ENCODE measurements at regions not wholly inside any gene's neighbourhood (a gene's known extent, or its start where the extent isn't known, plus 50 kb on each side); places are given as distances from the start of the nearest gene placed in this dataset.

DNA sequence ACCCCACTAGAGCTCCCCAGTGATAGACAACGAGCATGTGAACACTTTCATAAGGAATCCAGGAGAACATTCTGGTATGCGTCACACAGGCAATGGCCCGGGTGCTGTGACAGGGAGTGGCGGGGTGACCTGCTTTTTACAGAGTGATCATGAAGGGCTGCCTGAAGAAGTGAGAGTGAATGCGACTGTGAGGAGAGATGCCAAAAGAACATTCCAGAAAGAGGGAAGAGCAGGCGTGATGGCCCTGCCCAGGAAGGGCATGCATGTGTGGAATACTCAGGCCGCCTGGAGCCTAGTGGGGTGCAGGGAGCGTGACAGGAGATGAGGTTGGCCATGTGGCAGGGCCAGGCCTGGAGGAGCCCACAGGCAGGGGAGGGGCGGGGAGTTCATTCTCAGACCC lies 53.8 kb downstream of the FZD10 start:
- no peak overlapping the region for H3K27ac Mint-ChIP-seq
- H3K9me3 Mint-ChIP-seq: peaks cover 10% of the 10 kb centered on the region
- H3K36me3 Mint-ChIP-seq: no peaks in the 10 kb centered on the region
- peaks cover 2% of the 10 kb centered on the region for H3K4me1 Mint-ChIP-seq
- peaks cover 50% of the 10 kb centered on the region for H3K27me3 Mint-ChIP-seq
- H3K4me3 Mint-ChIP-seq: no peak overlapping the region
- no peak for DNase-seq

DNA sequence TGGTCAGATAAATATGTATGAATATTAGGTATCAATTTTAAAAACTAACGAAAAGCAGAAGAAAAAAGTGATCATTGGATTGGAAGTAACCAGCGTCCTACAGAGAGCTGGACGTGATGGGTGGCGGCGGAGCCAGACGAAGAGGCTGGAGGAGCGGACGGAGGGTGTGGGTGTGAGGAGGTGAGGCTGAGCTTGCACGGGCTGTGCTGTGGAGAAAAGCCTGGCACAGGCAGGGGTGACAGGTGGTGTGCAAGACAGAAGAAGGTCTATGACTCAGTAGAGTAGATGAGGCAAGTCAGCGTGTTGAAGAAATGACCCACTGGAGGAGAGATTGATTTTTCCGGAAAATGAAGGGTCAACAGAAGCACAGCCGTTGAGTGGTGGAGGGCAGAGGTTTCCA lies 56.4 kb downstream of the FZD10 start:
- H3K27me3 Mint-ChIP-seq: peaks cover 57% of the 10 kb centered on the region
- H3K4me1 Mint-ChIP-seq: no peaks in the 10 kb centered on the region
- no peaks in the 10 kb centered on the region for H3K36me3 Mint-ChIP-seq
- no peak for DNase-seq
- H3K4me3 Mint-ChIP-seq: no peak overlapping the region
- H3K9me3 Mint-ChIP-seq: peaks cover 10% of the 10 kb centered on the region
- no peak overlapping the region for H3K27ac Mint-ChIP-seq

DNA sequence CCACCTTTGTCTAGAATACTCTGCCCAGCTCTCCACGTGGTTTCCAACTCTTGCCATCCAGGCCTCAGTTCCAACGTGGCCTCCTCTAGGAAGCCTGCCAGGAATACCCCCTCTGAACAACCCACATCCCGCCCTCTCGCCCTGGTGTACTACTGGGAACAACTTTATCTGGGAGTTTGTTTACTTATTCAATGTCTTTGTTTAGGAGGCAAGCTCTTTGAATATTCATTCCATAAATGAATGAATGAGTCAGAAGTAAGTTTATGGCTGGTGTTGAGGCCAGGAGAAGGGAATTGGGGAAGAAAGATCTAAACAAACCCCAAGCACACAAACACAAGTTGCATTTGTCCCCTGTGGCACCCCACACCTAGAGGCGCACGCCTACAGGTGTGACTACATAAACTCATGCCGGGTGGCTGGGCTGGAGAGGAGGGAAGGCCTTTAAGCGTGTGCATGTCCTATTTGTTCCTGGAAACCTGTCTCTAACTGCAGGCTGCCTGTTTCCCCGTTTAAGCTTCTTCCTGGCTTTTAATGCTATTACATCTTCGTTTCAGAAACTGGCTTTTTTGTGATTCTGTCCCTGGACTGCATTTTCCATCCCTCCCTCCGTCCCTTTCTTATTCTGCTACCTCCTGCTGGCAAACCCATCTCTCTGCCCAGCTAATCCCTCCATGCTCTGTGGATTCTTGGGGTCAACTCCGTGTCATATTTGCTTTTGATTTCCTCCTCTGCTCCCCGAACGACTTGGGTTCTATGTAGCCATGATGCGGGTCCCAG lies 57.9 kb downstream of the FZD10 start:
- Mint-ChIP-seq H3K4me1 (no peaks in the 10 kb centered on the region), H3K9me3 (peaks cover 10% of the 10 kb centered on the region)

DNA sequence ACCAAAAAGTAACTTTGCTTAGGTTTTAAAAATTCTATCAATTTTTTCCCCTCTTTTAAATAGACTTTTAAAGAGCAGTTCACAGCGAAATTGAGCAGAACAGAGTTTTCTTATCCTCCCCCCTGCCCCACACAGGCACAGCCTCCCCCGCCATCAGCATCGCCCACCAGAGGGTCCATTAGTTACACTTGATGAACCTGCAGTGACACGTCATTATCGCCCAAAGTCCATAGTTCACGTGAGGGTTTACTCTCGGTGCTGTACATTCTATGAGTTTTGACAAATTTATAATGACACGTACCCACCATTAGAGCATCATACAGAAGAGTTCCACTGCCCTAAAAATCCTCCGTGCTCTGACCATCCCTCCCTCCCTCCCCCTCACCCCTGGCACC lies 58.4 kb downstream of the FZD10 start:
- no peaks in the 10 kb centered on the region for H3K4me1 Mint-ChIP-seq
- H3K9me3 Mint-ChIP-seq: peaks cover 8% of the 10 kb centered on the region
- H3K36me3 Mint-ChIP-seq: no peaks in the 10 kb centered on the region
- no peak overlapping the region for H3K4me3 Mint-ChIP-seq
- DNase-seq: no peak
- peaks cover 50% of the 10 kb centered on the region for H3K27me3 Mint-ChIP-seq
- no peak overlapping the region for H3K27ac Mint-ChIP-seq

More for the DNA sequence above, 57.9 kb downstream of the FZD10 start:
- DNase-seq: no peak
- Mint-ChIP-seq H3K27me3 (peaks cover 52% of the 10 kb centered on the region), H3K4me3 (no peak overlapping the region), H3K36me3 (no peaks in the 10 kb centered on the region), H3K27ac (no peak overlapping the region)

DNA sequence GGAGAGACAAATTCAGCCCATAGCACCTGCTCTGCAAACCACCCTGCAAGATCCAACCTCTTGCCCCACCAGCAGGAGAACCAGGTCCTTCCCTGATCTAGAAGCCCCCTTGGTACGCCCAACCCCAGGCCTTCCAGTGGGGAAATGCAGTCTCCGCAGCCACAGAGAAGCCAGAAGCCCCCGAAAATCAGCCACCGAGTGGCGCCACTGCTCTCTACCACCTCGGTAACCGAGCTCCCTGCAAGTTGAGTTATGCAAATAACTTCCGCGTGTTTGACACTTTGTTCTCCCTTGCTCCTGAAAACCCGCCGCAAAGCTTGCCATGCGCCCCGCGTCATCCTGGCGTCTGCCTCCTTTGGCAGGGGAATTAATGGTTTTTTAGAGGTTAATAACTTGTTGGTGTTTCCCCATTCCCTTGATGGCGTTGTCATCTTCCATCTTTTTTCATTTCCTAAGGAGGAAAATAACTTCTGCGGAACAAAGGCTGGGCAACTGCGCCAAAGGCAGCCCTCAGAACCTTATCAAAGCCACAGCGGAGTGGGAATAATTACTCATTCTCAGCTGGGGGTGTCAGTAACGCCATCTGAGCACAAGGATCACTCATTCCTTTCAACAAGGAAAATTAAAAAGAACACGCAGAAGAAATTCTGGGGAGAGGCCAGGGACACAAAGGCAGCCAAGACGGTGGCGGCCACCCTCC lies 60.4 kb downstream of the FZD10 start:
- DNase-seq: no peak
- Mint-ChIP-seq H3K4me1 (no peaks in the 10 kb centered on the region), H3K4me3 (no peak overlapping the region), H3K27me3 (peaks cover 38% of the 10 kb centered on the region), H3K27ac (no peak overlapping the region), H3K9me3 (peaks cover 4% of the 10 kb centered on the region), H3K36me3 (no peaks in the 10 kb centered on the region)

DNA sequence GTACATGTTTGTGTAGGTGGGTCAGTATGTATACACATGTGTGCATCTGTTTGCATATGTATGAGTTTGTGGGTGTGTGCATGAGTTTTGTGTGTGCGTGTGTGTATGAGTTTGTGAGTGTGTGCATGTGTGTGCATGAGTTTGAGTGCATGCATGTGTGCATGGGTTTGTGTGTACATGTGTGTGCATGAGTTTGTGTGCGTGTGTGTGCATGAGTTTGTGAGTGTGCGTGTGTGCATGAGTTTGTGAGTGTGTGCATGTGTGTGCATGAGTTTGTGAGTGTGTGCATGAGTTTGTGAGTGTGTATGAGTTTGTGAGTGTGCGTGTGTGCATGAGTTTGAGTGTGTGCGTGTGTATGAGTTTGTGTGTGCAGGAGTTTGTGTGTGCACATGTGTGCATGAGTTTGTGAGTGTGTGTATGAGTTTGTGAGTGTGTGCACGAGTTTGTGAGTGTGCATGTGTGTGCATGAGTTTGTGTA lies 61.5 kb downstream of the FZD10 start:
- H3K36me3 Mint-ChIP-seq: no peaks in the 10 kb centered on the region
- no peak overlapping the region for H3K27ac Mint-ChIP-seq
- peaks cover 35% of the 10 kb centered on the region for H3K27me3 Mint-ChIP-seq
- H3K4me3 Mint-ChIP-seq: no peak overlapping the region
- no peaks in the 10 kb centered on the region for H3K4me1 Mint-ChIP-seq
- DNase-seq: no peak
- no peaks in the 10 kb centered on the region for H3K9me3 Mint-ChIP-seq

DNA sequence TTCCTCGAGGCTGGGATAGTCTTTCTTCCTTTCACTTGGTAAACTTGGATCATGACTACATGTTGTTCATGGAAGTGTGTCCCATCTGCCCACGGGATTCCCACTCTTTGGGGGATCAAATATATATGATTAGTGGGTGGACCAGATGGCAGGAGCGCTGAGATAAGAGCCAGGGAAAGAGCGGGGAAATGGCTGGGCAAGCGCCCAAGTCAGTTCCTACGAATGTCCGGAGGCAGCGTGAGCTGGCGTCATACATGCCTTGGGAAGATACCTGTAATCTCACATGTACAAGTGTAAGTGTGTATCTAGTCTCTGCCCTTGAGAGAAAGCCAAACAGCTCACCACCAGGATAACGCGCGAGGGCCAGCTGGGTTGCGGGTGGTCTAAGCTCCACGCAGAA lies 62.3 kb downstream of the FZD10 start:
- Mint-ChIP-seq H3K27ac (no peak overlapping the region), H3K36me3 (no peaks in the 10 kb centered on the region), H3K27me3 (peaks cover 31% of the 10 kb centered on the region), H3K4me3 (no peak overlapping the region), H3K4me1 (no peaks in the 10 kb centered on the region), H3K9me3 (peaks cover 3% of the 10 kb centered on the region)
- DNase-seq: no peak

DNA sequence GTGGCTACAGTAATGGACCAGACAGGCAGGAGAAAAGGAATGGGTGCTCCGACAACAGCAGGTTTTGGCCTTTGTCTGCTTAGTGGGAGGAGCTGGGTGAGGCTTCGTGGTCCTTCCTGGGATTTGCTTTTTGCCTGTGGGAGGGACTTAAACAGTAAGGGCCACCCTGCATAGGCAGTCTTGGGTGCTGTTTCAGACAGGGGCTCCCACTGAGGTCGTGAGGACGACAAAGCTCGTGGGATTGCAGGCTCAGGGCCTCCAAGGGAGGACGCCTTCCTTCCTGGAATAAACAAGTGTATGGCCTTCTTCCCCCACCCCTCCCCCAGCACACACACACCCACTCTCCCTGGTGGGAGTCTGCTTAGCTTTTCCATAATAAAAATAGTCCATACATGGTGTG lies 63.1 kb downstream of the FZD10 start:
- DNase-seq: no peak
- no peaks in the 10 kb centered on the region for H3K4me1 Mint-ChIP-seq
- peaks cover 2% of the 10 kb centered on the region for H3K36me3 Mint-ChIP-seq
- peaks cover 25% of the 10 kb centered on the region for H3K27me3 Mint-ChIP-seq
- H3K4me3 Mint-ChIP-seq: no peak overlapping the region
- H3K9me3 Mint-ChIP-seq: peaks cover 5% of the 10 kb centered on the region
- H3K27ac Mint-ChIP-seq: no peak overlapping the region

DNA sequence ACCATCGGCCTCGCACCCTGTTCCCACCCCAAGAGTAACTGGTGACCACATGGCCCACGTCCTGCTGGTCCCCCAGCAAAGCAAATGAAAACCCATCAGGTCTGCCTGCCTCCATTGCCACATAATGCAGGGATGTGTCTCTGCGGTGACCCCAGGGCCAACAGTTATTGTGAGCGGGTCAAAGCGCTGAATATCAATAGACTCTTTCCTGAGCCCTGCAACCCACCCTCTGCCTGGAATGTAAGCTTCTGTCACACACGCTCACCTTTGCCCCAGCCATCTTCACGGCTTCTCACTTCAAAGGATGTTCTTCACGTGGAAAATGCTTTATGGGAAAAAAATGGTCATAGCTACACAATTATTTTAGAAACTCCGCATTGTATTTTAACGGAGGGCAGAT lies 63.9 kb downstream of the FZD10 start:
- Mint-ChIP-seq H3K9me3 (peaks cover 5% of the 10 kb centered on the region), H3K36me3 (peaks cover 2% of the 10 kb centered on the region), H3K27ac (no peak overlapping the region), H3K4me3 (no peak overlapping the region), H3K27me3 (peaks cover 18% of the 10 kb centered on the region), H3K4me1 (no peaks in the 10 kb centered on the region)
- DNase-seq: no peak

DNA sequence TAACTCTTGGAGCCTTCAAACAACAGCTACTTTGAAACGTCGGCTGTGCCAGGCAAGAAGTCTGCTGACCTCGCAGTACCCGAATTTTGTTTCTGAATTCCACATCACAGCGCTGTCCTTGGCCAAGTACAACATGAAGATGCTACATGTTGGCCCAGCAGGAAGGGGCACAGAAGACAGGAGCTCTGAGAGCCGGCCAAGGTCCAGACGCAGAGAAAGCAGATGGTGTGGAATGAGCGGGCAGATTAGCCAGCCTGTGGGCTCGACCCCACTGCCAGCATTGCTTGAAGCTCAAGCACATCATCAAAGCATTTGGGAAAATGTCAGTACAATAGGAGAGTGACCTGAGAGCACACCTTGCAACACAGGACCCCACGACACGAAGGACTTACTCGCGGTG lies 64.5 kb downstream of the FZD10 start:
- DNase-seq: no peak
- H3K27ac Mint-ChIP-seq: no peak overlapping the region
- no peak overlapping the region for H3K4me3 Mint-ChIP-seq
- peaks cover 14% of the 10 kb centered on the region for H3K27me3 Mint-ChIP-seq
- H3K9me3 Mint-ChIP-seq: peaks cover 5% of the 10 kb centered on the region
- peaks cover 2% of the 10 kb centered on the region for H3K36me3 Mint-ChIP-seq
- H3K4me1 Mint-ChIP-seq: no peaks in the 10 kb centered on the region

DNA sequence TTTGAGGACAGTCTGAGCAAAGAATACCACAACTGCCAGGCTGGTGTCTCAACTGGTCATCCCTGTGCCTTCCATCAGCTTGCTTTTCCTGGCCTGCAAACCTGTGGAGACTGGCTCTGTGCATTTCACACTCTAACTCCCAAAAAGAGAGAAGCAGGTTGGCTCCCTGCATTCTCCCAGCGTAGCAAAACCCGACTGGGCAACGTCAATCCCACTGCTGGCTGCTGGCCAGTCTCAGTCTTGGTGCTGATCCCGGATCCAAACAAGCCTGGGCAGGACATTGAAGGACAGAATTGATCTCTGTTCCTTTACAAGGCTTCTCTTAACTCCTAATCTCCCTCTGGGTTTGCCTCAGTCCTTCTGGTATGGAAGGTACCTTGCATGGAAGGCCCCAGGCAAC lies 65.4 kb downstream of the FZD10 start:
- no peak overlapping the region for H3K4me3 Mint-ChIP-seq
- H3K4me1 Mint-ChIP-seq: no peaks in the 10 kb centered on the region
- peaks cover 7% of the 10 kb centered on the region for H3K27me3 Mint-ChIP-seq
- H3K9me3 Mint-ChIP-seq: peaks cover 5% of the 10 kb centered on the region
- peaks cover 2% of the 10 kb centered on the region for H3K36me3 Mint-ChIP-seq
- H3K27ac Mint-ChIP-seq: no peak overlapping the region
- DNase-seq: no peak

DNA sequence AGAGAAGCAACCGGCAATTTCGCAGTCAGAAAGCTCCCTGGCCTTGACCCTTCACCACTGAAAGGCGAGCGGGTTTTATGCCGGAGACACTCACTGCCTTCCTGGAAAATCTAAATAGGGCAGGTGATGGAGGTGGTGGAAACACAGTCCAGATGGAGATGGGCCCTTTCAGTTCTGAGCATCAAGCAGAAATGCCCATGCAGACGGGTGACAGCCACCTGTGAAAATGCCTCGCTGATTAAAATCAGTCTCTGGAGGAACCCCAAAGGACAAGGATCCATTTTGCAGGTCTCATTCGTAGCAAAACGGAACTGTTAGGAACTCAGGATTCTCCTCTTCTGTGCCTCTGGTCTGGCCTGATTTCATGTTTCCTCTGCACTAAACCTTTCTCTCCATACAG lies 74.2 kb downstream of the FZD10 start:
- DNase-seq: no peak
- H3K27me3 Mint-ChIP-seq: no peaks in the 10 kb centered on the region
- no peaks in the 10 kb centered on the region for H3K4me1 Mint-ChIP-seq
- H3K36me3 Mint-ChIP-seq: no peaks in the 10 kb centered on the region
- no peak overlapping the region for H3K4me3 Mint-ChIP-seq
- H3K27ac Mint-ChIP-seq: no peak overlapping the region
- H3K9me3 Mint-ChIP-seq: no peaks in the 10 kb centered on the region

DNA sequence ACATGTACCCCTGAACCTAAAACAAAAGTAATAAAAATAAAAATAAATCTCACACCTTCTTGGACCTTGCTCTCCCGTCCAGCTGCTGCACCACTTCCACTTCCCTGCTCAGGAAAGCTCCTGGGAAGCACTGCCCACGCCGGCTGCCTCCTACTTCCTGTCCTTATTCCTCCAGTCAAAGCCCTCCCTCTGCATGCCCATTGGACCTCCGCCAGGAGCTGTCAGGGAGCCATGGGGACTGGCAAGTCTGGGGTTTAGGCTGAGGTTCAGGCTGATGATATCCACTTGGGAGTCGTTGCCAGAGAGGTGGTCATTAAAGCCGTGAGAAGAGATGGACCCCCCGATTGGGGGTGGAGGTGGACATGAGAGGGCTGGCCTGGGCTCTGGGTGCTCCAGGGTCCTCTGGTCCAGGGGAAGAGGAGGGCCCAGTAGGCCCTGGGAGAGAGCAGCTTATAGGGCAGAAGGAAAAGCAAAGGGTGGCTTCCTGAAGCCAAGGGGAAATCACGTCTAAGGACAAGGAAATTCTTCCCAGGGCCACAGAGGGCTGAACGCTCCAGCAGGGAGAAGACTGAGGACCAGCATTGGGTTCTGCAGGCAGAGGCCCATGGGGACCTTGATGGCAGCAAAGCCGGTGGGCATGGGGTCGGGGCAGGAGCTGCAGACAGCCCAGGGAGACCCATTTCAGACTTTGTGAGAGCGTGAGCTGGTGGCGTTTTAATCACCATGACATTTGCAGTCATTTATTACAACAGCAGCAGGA lies 78.7 kb downstream of the FZD10 start:
- H3K27ac Mint-ChIP-seq: no peak overlapping the region
- H3K27me3 Mint-ChIP-seq: no peaks in the 10 kb centered on the region
- H3K4me1 Mint-ChIP-seq: no peaks in the 10 kb centered on the region
- no peak overlapping the region for H3K4me3 Mint-ChIP-seq
- no peaks in the 10 kb centered on the region for H3K36me3 Mint-ChIP-seq
- H3K9me3 Mint-ChIP-seq: no peaks in the 10 kb centered on the region
- DNase-seq: no peak

DNA sequence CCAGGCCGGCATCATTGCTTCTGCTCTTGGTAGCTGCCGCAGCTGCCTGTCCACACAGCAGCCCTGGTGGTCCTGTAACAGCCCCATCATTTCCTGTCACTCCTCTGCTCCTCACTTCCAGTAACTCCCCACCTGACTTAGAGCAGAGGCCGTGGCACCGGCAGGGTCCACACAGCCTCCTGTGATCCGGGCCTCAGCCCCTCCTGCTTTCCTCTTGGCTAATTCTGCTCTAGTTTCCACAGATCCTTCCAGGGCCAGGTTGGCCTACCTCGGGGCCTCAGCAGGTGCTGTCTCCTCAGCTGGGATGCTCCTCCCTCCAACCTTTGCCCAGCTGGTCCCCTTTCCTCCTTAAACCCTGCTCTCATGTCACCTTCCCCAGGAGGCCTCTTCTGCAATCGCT lies 80.2 kb downstream of the FZD10 start:
- no peak for DNase-seq
- Mint-ChIP-seq H3K27ac (no peak overlapping the region), H3K36me3 (no peaks in the 10 kb centered on the region), H3K4me3 (no peak overlapping the region), H3K4me1 (no peaks in the 10 kb centered on the region), H3K27me3 (no peaks in the 10 kb centered on the region), H3K9me3 (no peaks in the 10 kb centered on the region)

DNA sequence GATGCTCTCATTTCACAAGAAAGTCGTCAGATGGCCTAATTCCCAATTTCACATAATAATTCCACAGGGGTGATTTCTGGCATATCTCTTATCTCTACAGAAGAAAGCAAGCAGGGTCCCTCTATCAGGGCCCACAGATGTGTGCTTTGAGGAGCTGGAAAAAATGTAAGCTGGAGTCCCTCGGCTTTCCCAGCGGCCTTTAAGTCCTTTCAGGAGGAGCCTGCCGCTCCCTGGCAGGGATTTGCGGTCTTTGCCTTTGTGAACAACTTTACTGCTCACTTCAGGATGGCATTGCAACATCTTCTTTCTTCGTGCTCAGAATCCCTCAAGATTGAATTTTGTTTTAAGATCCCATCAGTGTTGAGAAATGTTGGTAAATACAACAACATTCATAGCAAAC lies 83.0 kb downstream of the FZD10 start:
- Mint-ChIP-seq H3K4me3 (no peak overlapping the region), H3K36me3 (no peaks in the 10 kb centered on the region), H3K27me3 (no peaks in the 10 kb centered on the region), H3K27ac (no peak overlapping the region), H3K9me3 (no peaks in the 10 kb centered on the region), H3K4me1 (no peaks in the 10 kb centered on the region)
- no peak for DNase-seq
